Activated CD8-positive, alpha-beta memory T cell treated with anti-CD3 and anti-CD28 coated beads for 48 hours (primary cell): ENCODE measurements at regions not wholly inside any gene's neighbourhood (a gene's known extent, or its start where the extent isn't known, plus 50 kb on each side); places are given as distances from the start of the nearest gene placed in this dataset.

Source experiments
- DNase-seq, 3 experiments: peaks; one replicate each; pipeline ENCODE4 v3.0.0-alpha.2; 2020; ENCODE audit warnings: low read depth in 2 of 3, low spot score in 2 of 3

GRCh38 chr1:38238294-38238693 is 191.7 kb upstream of the POU3F1 start:
- no peak for DNase-seq

GRCh38 chr1:38235705-38236104 is 189.1 kb upstream of the POU3F1 start:
- DNase-seq = no peak

GRCh38 chr1:38231941-38232340 is 185.3 kb upstream of the POU3F1 start:
- DNase-seq = no peak

GRCh38 chr1:38228718-38229117 is 182.1 kb upstream of the POU3F1 start:
- no peak for DNase-seq

- no peak for DNase-seq
These were observed 179.2 kb upstream of the POU3F1 start for GRCh38 chr1:38225745-38226144.

GRCh38 chr1:38223391-38223790 is 176.8 kb upstream of the POU3F1 start:
- DNase-seq = no peak

GRCh38 chr1:38222891-38223290 is 176.3 kb upstream of the POU3F1 start:
- no peak for DNase-seq

GRCh38 chr1:38221006-38221649 is 174.5 kb upstream of the POU3F1 start:
- no peak for DNase-seq

- no peak for DNase-seq
These were observed 170.7 kb upstream of the POU3F1 start for GRCh38 chr1:38217316-38217715.

GRCh38 chr1:38213646-38214434 is 167.2 kb upstream of the POU3F1 start:
- DNase-seq = no peak

- DNase-seq = no peak
These were observed 164.2 kb upstream of the POU3F1 start for GRCh38 chr1:38210895-38211177.

- DNase-seq = no peak
These were observed 163.7 kb upstream of the POU3F1 start for GRCh38 chr1:38210021-38210894.

GRCh38 chr1:38208716-38209632 is 162.4 kb upstream of the POU3F1 start:
- no peak for DNase-seq

- no peak for DNase-seq
These were observed 161.3 kb upstream of the POU3F1 start for GRCh38 chr1:38207906-38208305.

- no peak for DNase-seq
These were observed 160.7 kb upstream of the POU3F1 start for GRCh38 chr1:38207275-38207674.

GRCh38 chr1:38204698-38205097 is 158.1 kb upstream of the POU3F1 start:
- DNase-seq = no peak

GRCh38 chr1:38203441-38203840 is 156.8 kb upstream of the POU3F1 start:
- no peak for DNase-seq

GRCh38 chr1:38201431-38201830 is 154.8 kb upstream of the POU3F1 start:
- no peak for DNase-seq

GRCh38 chr1:38198621-38199020 is 152.0 kb upstream of the POU3F1 start:
- no peak for DNase-seq

GRCh38 chr1:38198099-38198498 is 151.5 kb upstream of the POU3F1 start:
- no peak for DNase-seq
